HG03520 (cell line): ENCODE measurements at regions not wholly inside any gene's neighbourhood (a gene's known extent, or its start where the extent isn't known, plus 50 kb on each side); places are given as distances from the start of the nearest gene placed in this dataset.
A peak's percentile ranks its signal among the peaks of the same experiment; 100 is the strongest.

Experiments
- ATAC-seq: cut with Tn5 transposase; IDR thresholded peaks from one replicate; pipeline ENCODE4 v1.9.1; 2021; ENCODE audit warnings: mild to moderate bottlenecking, moderate library complexity; ENCODE audit not compliant: unreplicated experiment

DNA sequence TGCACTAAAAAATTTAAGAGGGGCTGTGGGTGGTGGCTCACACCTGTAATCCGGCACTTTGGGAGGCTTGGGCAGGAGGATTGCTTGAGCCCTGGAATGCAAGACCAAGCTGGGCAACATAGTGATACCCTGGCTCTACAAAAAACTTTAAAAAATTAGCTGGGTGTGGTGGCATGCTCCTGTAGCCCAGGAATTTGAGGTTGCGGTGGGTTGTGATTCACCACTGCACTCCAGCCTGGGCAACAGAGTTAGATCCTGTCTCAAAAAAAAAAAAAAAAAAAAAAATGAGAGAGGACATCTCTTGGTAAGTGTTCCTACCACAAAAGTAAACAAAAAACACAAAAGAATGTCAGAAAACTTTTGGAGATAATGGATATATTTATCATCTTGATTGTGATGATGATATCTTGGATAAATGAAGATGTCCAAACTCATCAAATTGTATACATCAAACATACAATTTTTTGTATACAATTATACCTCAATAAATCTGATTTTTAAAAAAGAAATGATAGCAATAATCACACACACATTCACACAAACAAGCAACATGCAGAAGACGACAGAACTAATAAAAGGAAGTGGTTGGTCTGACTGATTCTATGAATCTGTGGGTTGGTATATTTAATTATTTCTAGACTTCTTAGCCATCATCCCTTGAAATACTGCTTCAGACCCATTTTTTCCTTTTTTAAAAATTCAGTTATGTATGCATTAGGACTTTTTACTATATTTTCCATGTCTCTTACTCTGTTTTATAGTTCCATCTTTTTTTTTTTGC, 465.9 kb downstream of the PLA2G4A start:
- no peak for ATAC-seq

GRCh38 chr1:187300081-187300480, 471.3 kb downstream of the PLA2G4A start:
- no peak for ATAC-seq

DNA sequence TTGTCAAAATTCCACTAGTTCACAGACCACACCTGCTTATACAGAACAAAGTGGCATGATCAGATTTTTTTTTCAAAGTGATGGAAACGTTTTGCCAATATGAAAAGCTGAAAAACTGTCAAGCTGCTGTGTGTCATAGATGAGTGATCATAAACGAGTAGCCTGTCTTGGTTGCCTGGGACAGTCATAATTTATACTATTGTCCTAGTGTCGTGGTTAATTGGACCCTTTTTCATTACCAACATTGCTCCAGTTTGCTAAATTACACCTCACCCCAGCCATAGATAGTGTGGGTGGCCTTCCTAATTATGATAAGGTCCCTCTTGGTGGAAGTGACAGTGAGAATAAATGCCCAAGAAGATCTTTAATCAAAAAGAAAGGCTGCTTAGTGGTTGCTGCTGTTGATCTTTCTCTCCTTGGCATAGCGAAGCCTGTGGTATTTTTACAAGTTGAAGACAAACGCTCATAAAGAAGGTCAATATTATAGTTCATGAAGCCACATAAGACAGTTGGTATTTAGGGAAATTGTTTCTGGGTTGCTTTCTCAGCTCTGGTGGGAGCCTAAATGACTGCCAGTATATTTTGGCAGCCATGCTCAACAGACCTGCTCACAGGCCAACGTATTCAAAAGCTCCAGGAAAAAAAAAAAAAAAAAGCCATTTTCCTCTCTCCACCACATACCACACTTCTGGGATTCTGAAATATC, 478.1 kb downstream of the PLA2G4A start:
- ATAC-seq, result no peak

DNA sequence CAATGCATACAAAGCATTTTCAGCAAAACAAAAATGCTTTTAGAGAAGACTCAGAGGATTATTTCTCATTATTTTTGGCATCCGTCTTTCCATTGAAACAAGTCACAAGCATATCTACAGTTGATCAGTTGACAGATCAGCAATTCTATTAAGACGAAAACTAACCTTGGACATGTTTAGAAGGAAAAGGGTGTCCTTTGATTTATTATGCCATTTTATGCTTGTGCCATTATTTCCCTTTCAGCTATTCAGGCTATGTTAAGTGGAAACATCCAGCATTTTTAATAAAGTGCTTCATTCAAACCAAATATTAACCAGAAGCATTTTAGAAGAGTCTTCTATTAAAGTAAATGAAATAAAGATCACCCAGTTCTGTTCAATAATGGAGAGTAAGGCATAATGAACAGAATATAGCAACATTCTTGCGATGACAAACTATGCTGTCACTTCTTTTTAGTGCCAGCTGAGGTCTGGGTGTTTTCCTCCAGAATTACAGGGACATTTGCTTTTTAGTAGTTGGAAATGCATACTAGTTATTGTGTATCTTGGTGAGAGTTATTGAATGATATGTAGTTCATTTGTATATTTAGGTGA, 481.4 kb downstream of the PLA2G4A start:
- ATAC-seq, result no peak

DNA sequence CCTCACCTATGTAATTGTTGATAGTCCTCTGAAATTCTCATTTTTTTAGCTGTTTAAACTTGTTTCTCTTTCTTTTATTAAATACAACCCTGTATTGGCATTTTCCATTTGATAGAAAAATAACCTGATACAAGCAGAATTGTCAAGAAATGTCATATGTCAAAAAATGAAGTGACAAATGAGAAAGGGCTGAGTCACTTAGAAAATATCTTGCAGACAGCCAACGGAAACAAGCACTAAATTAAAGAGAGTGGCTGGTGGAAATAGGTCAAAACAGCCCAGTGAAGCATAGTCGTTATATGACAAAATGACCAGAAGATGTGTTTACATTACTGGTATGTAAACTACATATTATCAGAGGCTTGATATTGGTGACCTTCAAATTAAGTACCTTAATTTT, 484.4 kb downstream of the PLA2G4A start:
- no peak for ATAC-seq

- no peak for ATAC-seq
Measured at GRCh38 chr1:187326557-187326956, 497.8 kb downstream of the PLA2G4A start.

- peak; percentile 96 for ATAC-seq
Measured at GRCh38 chr1:187336441-187337168, 507.9 kb downstream of the PLA2G4A start.

- no peak for ATAC-seq
Measured at GRCh38 chr1:187338762-187339412, 510.1 kb downstream of the PLA2G4A start.

DNA sequence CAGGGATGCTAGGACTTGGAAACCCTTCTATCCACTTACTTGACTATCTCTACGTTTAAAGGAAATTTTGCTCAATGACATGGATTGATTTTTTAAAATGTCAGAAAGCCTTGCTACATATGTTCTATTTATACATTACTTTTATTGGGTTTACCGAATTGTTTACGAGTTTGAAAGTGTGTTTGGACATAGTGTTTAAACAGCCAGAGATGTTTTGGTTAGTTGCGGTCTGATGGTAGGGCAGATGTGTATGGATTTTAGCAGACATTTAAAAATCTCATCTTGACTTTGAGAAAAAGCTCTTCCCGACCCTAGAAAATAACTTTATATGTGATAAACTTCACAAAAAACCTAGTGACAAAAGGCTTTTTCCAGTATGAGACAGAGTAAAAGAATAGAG, 513.7 kb downstream of the PLA2G4A start:
- ATAC-seq, result no peak

DNA sequence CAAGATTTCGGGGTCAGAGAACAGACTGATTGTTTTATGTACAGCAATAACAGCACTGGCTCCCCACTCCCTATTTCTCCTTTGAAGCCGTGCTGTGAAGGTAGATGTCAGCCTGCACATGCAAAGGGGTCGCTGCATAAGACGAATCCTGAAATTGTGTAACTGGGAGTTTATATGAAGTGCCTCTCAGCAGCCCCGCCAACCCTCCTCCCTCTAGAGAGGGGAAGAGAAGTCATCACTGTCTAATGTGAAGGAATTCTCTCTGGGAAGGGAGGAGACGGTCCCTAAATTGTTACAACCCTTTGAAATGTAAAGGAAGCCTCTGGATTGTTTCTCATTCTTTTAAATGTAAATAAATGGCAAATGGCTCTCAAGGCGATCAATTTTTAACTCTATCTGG, 545.3 kb downstream of the PLA2G4A start:
- no peak for ATAC-seq

- no peak for ATAC-seq
Measured at GRCh38 chr1:187374742-187375141, 546.0 kb downstream of the PLA2G4A start.

DNA sequence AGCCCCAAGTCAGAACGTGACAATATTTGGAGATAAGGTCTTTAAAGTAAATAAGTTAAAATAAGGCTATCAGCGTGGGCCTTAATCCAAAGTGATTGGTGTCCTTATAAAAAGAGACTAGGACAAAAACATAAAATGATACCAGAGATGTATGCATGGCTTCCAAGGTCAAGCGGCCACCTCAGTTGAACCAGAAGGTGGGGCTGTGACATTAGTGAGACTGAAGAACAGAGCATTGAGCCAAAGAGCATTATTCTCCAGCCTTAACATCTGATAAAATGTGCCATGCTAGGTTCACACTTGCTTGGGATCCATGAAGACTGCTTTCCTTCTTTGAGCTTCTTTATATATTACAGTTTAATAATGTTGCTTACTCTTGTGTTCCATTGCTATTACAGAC, 554.6 kb downstream of the PLA2G4A start:
- ATAC-seq, result no peak

DNA sequence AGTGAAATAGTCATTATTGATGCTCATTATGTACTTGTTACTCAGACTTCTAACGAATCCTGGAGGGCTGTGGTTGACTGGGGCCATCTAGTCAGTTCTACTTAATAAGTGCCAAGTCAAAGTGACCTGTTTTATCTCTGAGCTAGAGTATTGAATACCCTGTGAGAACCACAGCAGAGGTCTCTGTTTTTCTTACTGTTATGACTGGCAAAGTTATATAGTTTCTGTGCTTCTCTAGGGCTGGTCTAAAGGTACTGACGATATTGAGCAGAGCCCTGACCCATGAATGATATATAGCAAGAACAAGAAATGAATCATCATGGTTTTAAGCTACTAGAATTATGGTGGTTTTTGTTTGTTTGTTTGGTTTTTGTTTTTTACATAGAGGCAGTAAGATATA, 555.8 kb downstream of the PLA2G4A start:
- peak; percentile 96 for ATAC-seq

DNA sequence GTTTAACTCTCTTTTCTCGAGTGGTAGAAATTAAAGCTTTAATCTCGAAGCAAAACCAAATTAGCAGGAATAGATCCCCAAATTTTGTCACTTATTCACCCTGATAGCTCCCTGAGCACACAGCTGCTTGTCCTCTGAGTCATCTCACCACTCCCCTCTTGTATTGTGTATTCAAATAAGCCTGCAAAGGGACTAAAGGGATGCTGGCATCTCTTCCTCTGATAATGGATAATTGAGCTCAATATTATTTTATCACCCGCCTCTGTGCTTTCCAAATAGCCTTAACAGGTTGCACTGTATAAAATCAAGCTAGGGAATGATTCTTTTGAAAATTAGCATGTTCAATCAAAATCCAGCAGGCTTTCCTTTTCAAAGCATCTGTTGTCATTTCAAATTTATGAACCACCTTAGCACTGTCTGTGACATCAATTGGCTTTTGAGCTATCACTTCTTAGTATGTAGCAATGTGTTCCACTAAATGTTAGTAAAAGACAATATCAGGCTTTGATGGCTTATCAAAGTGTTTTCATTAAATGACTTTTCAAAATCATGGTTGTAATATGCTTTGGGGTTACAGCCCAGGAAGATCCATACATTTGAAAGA, 561.6 kb downstream of the PLA2G4A start:
- ATAC-seq, result no peak

DNA sequence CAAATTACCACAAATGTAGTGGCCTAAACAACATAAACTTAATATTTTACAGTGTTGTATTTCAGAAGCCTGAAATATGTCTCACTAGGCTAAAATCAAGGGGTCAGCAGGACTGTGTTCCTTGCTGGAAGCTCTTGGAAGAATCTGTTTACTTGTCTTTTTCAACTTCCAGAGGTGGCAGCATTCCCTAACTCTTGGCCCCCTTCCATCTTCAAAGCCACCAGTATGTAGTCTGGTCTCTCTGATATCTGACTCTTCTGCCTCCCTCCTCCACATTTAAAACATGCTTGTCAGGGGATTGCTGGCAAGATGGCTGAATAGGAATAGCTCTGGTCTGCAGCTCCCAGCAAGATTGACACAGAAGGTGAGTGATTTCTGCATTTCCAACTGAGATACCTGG, 567.5 kb downstream of the PLA2G4A start:
- ATAC-seq, result no peak

GRCh38 chr1:187396929-187397796, 568.4 kb downstream of the PLA2G4A start:
- ATAC-seq, result no peak

DNA sequence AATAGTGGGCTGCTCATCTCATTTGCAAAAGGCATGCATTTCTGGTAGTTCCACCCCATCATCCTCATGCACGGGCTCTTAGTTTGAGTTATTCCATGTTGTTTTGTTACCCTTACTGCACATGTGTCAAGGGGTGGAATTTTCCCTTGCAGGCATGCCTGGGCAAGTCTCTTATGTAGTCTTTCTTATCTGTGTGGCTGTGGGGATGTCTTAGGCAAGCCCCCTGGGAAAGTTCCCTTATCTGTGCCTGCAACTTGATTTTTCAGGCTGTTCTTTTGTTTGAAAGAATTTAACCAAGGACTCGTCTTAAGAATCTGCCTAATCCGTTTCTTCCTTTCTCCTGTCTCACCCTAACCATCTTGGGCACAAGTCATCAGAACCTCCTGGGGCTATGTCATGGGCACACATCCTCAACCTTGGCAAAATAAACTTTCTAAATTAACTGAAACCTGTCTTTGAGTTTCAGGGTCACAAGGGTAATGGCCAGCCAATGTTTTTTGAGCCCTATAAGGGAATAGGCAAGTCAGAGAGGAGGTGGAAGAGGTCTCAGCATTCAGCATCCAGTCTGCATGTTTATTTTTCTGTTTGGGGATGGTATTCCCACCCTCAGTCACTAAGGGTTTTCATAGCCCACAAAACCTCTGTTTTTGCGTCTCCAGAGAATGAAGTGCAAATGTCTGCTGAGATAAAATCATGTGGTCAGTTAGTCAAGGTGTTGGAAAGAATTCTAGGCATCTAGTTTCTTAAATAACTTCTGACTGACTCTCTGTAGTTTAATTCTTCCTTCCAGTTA, 579.7 kb downstream of the PLA2G4A start:
- ATAC-seq, result no peak

GRCh38 chr1:187409341-187409740, 580.6 kb downstream of the PLA2G4A start:
- ATAC-seq, result no peak

DNA sequence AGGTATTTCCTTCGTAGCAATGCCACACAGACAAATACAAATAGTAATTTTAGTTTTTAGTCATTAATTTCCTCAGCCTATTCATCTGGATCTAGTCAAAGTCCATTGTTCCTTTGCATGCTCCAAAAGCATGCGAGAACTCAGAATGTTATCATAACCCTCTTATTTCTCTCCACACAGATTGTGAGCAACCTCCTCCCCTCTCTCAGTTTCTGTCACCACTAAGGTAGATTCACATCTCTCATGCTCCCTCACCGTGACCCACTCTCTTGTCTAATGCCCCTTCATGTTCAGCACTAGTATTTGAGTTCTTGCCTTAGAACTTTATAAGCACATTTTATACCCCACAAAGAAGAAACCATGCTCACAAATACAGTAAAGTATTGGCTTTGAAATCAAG, 582.4 kb downstream of the PLA2G4A start:
- peak; percentile 51 for ATAC-seq
